ENCODE measurements at regions not wholly inside any gene's neighbourhood (a gene's known extent, or its start where the extent isn't known, plus 50 kb on each side); places are given as distances from the start of the nearest gene placed in this dataset.

DNA sequence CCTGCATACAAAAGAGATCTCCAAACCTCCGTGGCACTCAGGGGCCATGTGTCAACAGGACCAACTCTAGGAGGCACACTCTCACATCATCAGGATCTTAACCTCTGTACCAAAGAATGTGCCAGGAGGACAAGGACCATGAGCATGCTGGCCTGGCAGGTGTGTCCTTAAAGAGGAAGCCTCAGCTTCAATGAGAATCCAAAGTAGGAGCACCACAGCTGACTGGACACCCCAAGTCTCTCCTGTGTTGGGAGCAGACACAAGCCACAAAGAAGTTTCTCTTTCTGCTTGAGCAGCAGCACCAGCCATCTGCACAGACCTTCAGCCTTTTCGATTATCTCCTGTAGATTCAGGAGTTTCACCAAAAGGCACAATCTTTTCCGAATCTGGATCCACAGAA is 1734.5 kb downstream of the TP53TG3F start:
- no peak for TF ChIP-seq ZFX (IDR thresholded peaks at IDR 0.05)
- no peak for TF ChIP-seq CTCF (conservative IDR thresholded peaks at IDR 0.05)
- no peak overlapping the region for H3K27ac ChIP-seq

- H3K27ac ChIP-seq: no peak overlapping the region
- TF ChIP-seq ZFX (IDR thresholded peaks at IDR 0.05) (no peak), CTCF (conservative IDR thresholded peaks at IDR 0.05) (no peak)
These were observed 1735.3 kb downstream of the TP53TG3F start for GRCh38 chr16:35194681-35195080.

GRCh38 chr16:35195173-35195863 is 1735.9 kb downstream of the TP53TG3F start:
- TF ChIP-seq CTCF (conservative IDR thresholded peaks at IDR 0.05): peak; percentile 22
- no peak for TF ChIP-seq ZFX (IDR thresholded peaks at IDR 0.05)
- H3K27ac ChIP-seq: no peak overlapping the region

- H3K27ac ChIP-seq: no peak overlapping the region
- TF ChIP-seq CTCF (conservative IDR thresholded peaks at IDR 0.05) (no peak), ZFX (IDR thresholded peaks at IDR 0.05) (no peak)
These were observed 1736.4 kb downstream of the TP53TG3F start for GRCh38 chr16:35195864-35196216.

DNA sequence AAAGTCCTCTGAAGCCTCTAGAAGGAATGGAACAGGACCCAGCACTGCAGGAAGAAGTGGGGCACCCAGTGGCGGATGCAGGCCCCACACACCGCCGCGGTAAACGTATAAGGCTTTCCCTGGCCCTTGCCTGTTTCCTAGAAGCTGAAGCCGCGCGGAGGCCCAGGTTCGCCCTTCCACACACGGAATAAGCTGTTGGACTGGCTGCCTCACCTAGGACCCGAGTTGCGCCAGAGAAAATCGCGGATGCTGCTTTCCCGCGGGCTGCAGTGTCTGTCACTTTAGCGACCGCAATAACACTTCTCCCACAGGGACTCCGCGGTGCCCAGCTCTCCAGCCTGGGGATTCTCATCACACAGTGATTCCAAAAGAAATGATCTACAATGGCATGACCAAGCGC is 1736.9 kb downstream of the TP53TG3F start:
- H3K27ac ChIP-seq: no peak overlapping the region
- no peak for TF ChIP-seq ZFX (IDR thresholded peaks at IDR 0.05)
- no peak for TF ChIP-seq CTCF (conservative IDR thresholded peaks at IDR 0.05)

DNA sequence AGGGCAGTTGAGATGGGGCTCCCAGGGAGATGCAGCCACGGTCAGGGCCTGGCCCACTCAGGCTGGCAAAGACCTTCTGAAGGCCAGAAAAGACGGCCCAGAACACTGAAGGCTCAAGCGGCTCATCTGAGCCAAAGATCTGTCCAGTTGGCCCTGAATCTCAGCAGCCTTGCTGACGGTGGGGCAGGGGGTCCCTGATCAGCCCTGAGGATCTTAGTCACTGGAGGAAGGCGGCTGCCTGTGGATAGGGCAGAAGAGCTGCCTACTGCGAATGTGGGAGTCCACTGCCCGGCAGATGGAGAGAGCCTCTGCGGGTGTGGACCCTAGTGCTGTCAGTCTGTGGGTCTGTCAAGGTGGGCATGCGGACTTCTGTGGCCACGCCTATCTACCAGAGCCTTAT is 1738.2 kb downstream of the TP53TG3F start:
- TF ChIP-seq CTCF (conservative IDR thresholded peaks at IDR 0.05) (no peak), ZFX (IDR thresholded peaks at IDR 0.05) (no peak)
- no peak overlapping the region for H3K27ac ChIP-seq

GRCh38 chr16:35198223-35199199 is 1739.1 kb downstream of the TP53TG3F start:
- TF ChIP-seq ZFX (IDR thresholded peaks at IDR 0.05) (no peak), CTCF (conservative IDR thresholded peaks at IDR 0.05) (no peak)
- H3K27ac ChIP-seq: no peak overlapping the region

Data from C4-2B (cell line).